Liver (tissue), 8 donors: ENCODE measurements at regions not wholly inside any gene's neighbourhood (a gene's known extent, or its start where the extent isn't known, plus 50 kb on each side); places are given as distances from the start of the nearest gene placed in this dataset.

Source experiments
- DNase-seq: peaks from one replicate; pipeline ENCODE4 v3.0.0-alpha.2; 2017; ENCODE audit warnings: low spot score
- H3K27ac ChIP-seq, 2 donors: one replicate each; pipeline ENCODE4 v1.7.0; 2013; ENCODE audit warnings: inconsistent platforms in 2 of 2, low read length in 2 of 2, control low read depth in 1 of 2, low read depth in 1 of 2, mild to moderate bottlenecking in 1 of 2
- H3K27me3 ChIP-seq, 4 donors: one replicate each; pipeline versions ENCODE4 v1.6.1 to v1.7.0; 2013; ENCODE audit warnings: low read length in 3 of 4, inconsistent platforms in 1 of 4, mild to moderate bottlenecking in 1 of 4, moderate library complexity in 1 of 4; ENCODE audit not compliant: control insufficient read depth in 4 of 4, insufficient read depth in 4 of 4
- H3K36me3 ChIP-seq, 4 donors: one replicate each; pipeline versions ENCODE4 v1.6.1 to v1.7.0; 2013; ENCODE audit warnings: low read length in 3 of 4, mild to moderate bottlenecking in 3 of 4, low read depth in 1 of 4, moderate library complexity in 1 of 4; ENCODE audit not compliant: control insufficient read depth in 4 of 4, insufficient read depth in 3 of 4
- H3K4me1 ChIP-seq, 4 donors: one replicate each; pipeline versions ENCODE4 v1.6.1 to v1.7.0; 2013; ENCODE audit warnings: low read length in 3 of 4, mild to moderate bottlenecking in 3 of 4, moderate library complexity in 1 of 4; ENCODE audit not compliant: control insufficient read depth in 4 of 4, insufficient read depth in 4 of 4
- H3K4me3 ChIP-seq, 3 donors: one replicate each; pipeline versions ENCODE4 v1.6.1 to v1.7.0; 2013; ENCODE audit warnings: low read length in 3 of 3, control low read depth in 1 of 3, low read depth in 1 of 3, mild to moderate bottlenecking in 1 of 3
- H3K9ac ChIP-seq, 2 donors: one replicate each; pipeline ENCODE4 v1.7.0; 2013; ENCODE audit warnings: low read length in 2 of 2, mild to moderate bottlenecking in 2 of 2, moderate library complexity in 2 of 2, control low read depth in 1 of 2, low read depth in 1 of 2
- H3K9me3 ChIP-seq, 4 donors: one replicate each; pipeline versions ENCODE4 v1.6.1 to v1.7.0; 2013; ENCODE audit warnings: low read length in 3 of 4; ENCODE audit not compliant: control insufficient read depth in 4 of 4
- FOXA1 ChIP-seq: IDR thresholded peaks from 2 replicates; pipeline ENCODE4 v1.6.1; 2016; ENCODE audit warnings: antibody characterized with exemption
- GABPA ChIP-seq, 2 donors: IDR thresholded peaks in 1 of 2; conservative IDR thresholded peaks in 1 of 2; 2 replicates each; pipeline ENCODE4 v1.6.1; 2016; ENCODE audit warnings: antibody characterized with exemption in 2 of 2, mild to moderate bottlenecking in 1 of 2, moderate library complexity in 1 of 2
- HNF4G ChIP-seq: IDR thresholded peaks from 2 replicates; pipeline ENCODE4 v1.6.1; 2016; ENCODE audit warnings: antibody characterized with exemption
- JUND ChIP-seq, 2 donors: IDR thresholded peaks; 2 replicates each; pipeline ENCODE4 v1.6.1; 2016; ENCODE audit warnings: antibody characterized with exemption in 2 of 2
- NR2F2 ChIP-seq: IDR thresholded peaks from 2 replicates; pipeline ENCODE4 v1.6.1; 2016; ENCODE audit warnings: antibody characterized with exemption
- RXRA ChIP-seq, 2 donors: IDR thresholded peaks; 2 replicates each; pipeline ENCODE4 v1.6.1; 2017 to 2018; ENCODE audit warnings: antibody characterized with exemption in 2 of 2, mild to moderate bottlenecking in 1 of 2
- SP1 ChIP-seq: IDR thresholded peaks from 2 replicates; pipeline ENCODE4 v1.6.1; 2018; ENCODE audit warnings: antibody characterized with exemption, mild to moderate bottlenecking
- TAF1 ChIP-seq: conservative IDR thresholded peaks from 2 replicates; pipeline ENCODE4 v1.6.1; 2016; ENCODE audit warnings: antibody characterized with exemption, mild to moderate bottlenecking
- WGBS: extraction: QIAGEN DNeasy Blood & Tissue Kit; methylation state at CpG from one replicate; pipeline ENCODE4 v1.1.7; 2013; 5-methylcytosine and 5-hydroxymethylcytosine counted together
- TF ChIP-seq, protein P1 (sequence below): IDR thresholded peaks from 2 replicates; pipeline ENCODE4 v1.6.1; 2016; ENCODE audit warnings: antibody characterized with exemption
- TF ChIP-seq, protein P2 (sequence below): IDR thresholded peaks from 2 replicates; pipeline ENCODE4 v1.6.1; 2016; ENCODE audit warnings: antibody characterized with exemption
- TF ChIP-seq, protein P3 (sequence below): fragments of 150-350 bp; IDR thresholded peaks from 2 replicates; pipeline ENCODE4 v1.5.1; 2017; ENCODE audit warnings: improper control_type of control experiment, low read depth, low read length; ENCODE audit not compliant: missing input control
- TF ChIP-seq, protein P4 (sequence below): IDR thresholded peaks from 2 replicates; pipeline ENCODE4 v1.6.1; 2016; ENCODE audit warnings: antibody characterized with exemption
- TF ChIP-seq, protein P5 (sequence below): IDR thresholded peaks from 2 replicates; pipeline ENCODE4 v1.6.1; 2016; ENCODE audit warnings: antibody characterized with exemption, mild to moderate bottlenecking
- donor health status: healthy.
- donor health status: healthy.
- donor health status: healthy.
- donor health status: healthy.
- donor health status: healthy.

DNA sequence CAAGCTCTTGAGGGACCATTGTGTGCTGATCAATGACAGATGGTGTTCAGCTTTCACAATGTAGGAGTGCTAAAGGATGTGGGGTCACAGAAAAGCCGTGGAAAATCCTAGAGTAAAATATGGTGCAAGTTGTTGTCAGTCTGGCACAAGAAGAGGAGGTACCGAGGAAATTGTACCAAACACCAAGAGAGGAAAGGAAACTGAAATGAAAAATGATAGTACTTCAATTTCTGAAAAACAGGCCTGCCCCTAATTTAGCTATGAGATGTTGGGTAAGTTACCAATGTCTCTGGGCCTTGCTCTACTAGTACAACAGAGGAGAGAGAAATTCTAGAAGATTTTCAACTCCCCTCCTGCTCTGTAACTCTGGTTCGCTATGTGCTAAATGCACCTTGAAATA lies 78.8 kb upstream of the PELI1 start:
- Histone ChIP-seq H3K27me3 (no peaks in the 10 kb centered on the region), H3K4me3 (no peak overlapping the region), H3K9ac (no peak overlapping the region), H3K9me3 (no peaks in the 10 kb centered on the region), H3K36me3 (no peaks in the 10 kb centered on the region), H3K27ac (peak overlapping the region in 1 of 2 donors; percentile 8), H3K4me1 (peaks cover 0 to 19% (median 0%) of the 10 kb centered on the region in 4 donors)
- no peak for TF ChIP-seq SP1
- TF ChIP-seq JUND (IDR thresholded peaks at IDR 0.05): no peak
- no peak for TF ChIP-seq NR2F2
- TF ChIP-seq, protein P1, sequence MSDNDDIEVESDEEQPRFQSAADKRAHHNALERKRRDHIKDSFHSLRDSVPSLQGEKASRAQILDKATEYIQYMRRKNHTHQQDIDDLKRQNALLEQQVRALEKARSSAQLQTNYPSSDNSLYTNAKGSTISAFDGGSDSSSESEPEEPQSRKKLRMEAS: no peak
- TF ChIP-seq, protein P2, sequence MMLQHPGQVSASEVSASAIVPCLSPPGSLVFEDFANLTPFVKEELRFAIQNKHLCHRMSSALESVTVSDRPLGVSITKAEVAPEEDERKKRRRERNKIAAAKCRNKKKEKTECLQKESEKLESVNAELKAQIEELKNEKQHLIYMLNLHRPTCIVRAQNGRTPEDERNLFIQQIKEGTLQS: no peak
- TF ChIP-seq TAF1: no peak
- TF ChIP-seq FOXA1: no peak
- TF ChIP-seq RXRA (IDR thresholded peaks at IDR 0.05): no peak
- TF ChIP-seq, protein P3, sequence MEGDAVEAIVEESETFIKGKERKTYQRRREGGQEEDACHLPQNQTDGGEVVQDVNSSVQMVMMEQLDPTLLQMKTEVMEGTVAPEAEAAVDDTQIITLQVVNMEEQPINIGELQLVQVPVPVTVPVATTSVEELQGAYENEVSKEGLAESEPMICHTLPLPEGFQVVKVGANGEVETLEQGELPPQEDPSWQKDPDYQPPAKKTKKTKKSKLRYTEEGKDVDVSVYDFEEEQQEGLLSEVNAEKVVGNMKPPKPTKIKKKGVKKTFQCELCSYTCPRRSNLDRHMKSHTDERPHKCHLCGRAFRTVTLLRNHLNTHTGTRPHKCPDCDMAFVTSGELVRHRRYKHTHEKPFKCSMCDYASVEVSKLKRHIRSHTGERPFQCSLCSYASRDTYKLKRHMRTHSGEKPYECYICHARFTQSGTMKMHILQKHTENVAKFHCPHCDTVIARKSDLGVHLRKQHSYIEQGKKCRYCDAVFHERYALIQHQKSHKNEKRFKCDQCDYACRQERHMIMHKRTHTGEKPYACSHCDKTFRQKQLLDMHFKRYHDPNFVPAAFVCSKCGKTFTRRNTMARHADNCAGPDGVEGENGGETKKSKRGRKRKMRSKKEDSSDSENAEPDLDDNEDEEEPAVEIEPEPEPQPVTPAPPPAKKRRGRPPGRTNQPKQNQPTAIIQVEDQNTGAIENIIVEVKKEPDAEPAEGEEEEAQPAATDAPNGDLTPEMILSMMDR: no peak
- TF ChIP-seq, protein P4, sequence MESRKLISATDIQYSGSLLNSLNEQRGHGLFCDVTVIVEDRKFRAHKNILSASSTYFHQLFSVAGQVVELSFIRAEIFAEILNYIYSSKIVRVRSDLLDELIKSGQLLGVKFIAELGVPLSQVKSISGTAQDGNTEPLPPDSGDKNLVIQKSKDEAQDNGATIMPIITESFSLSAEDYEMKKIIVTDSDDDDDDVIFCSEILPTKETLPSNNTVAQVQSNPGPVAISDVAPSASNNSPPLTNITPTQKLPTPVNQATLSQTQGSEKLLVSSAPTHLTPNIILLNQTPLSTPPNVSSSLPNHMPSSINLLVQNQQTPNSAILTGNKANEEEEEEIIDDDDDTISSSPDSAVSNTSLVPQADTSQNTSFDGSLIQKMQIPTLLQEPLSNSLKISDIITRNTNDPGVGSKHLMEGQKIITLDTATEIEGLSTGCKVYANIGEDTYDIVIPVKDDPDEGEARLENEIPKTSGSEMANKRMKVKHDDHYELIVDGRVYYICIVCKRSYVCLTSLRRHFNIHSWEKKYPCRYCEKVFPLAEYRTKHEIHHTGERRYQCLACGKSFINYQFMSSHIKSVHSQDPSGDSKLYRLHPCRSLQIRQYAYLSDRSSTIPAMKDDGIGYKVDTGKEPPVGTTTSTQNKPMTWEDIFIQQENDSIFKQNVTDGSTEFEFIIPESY: no peak
- TF ChIP-seq, protein P5, sequence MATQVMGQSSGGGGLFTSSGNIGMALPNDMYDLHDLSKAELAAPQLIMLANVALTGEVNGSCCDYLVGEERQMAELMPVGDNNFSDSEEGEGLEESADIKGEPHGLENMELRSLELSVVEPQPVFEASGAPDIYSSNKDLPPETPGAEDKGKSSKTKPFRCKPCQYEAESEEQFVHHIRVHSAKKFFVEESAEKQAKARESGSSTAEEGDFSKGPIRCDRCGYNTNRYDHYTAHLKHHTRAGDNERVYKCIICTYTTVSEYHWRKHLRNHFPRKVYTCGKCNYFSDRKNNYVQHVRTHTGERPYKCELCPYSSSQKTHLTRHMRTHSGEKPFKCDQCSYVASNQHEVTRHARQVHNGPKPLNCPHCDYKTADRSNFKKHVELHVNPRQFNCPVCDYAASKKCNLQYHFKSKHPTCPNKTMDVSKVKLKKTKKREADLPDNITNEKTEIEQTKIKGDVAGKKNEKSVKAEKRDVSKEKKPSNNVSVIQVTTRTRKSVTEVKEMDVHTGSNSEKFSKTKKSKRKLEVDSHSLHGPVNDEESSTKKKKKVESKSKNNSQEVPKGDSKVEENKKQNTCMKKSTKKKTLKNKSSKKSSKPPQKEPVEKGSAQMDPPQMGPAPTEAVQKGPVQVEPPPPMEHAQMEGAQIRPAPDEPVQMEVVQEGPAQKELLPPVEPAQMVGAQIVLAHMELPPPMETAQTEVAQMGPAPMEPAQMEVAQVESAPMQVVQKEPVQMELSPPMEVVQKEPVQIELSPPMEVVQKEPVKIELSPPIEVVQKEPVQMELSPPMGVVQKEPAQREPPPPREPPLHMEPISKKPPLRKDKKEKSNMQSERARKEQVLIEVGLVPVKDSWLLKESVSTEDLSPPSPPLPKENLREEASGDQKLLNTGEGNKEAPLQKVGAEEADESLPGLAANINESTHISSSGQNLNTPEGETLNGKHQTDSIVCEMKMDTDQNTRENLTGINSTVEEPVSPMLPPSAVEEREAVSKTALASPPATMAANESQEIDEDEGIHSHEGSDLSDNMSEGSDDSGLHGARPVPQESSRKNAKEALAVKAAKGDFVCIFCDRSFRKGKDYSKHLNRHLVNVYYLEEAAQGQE: no peak
- TF ChIP-seq HNF4G: no peak
- WGBS: 72% methylated on average over 3 of the region's 3 CpGs
- no peak for DNase-seq

DNA sequence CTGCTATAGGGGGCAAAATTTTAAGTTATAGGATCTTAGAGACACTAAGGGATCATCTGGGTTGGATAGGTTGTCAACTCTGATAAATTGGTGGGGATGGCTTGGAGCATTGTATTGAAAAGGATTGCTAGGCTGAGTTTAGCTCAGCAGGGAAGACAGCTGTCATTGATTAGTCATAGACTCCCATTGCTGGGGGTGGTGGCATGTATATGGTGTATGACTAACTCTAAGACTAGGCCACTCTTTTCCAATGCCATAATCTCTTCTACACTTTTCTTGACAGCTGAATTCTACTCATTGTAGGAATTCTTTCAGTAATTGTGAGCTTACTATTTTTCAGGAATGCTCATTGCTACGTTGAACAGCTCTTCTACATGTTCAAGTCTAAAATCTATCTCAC lies 81.3 kb upstream of the PELI1 start:
- no peaks in the 10 kb centered on the region for H3K36me3 ChIP-seq
- H3K9me3 ChIP-seq: no peaks in the 10 kb centered on the region
- TF ChIP-seq GABPA (IDR thresholded peaks at IDR 0.05 in 1 of 2, conservative IDR thresholded peaks at IDR 0.05 in 1 of 2) (no peak), RXRA (IDR thresholded peaks at IDR 0.05) (no peak)
- TF ChIP-seq, protein P3: no peak
- WGBS: 94% methylated on average over 1 of the region's 1 CpG
- DNase-seq: no peak
- H3K27me3 ChIP-seq: no peaks in the 10 kb centered on the region
- H3K27ac ChIP-seq: no peak overlapping the region
- no peak overlapping the region for H3K4me3 ChIP-seq
- H3K4me1 ChIP-seq: peaks cover 0 to 25% (median 6%) of the 10 kb centered on the region in 4 donors
- no peak overlapping the region for H3K9ac ChIP-seq
